Psoas muscle (tissue), 7 donors: ENCODE measurements at regions not wholly inside any gene's neighbourhood (a gene's known extent, or its start where the extent isn't known, plus 50 kb on each side); places are given as distances from the start of the nearest gene placed in this dataset.

Experiments used
- ATAC-seq, 4 donors: fragments of 200-7000 bp; cut with Tn5 transposase; one replicate each; pipeline ENCODE4 v1.9.1; 2020; ENCODE audit warnings: moderate library complexity in 3 of 4, mild to moderate bottlenecking in 2 of 4
- DNase-seq, 2 donors: peaks; one replicate each; pipeline ENCODE4 v3.0.0-alpha.2; 2020
- H3K27ac ChIP-seq: fragments of 200-600 bp; one replicate; pipeline ENCODE4 v1.8.0; 2022
- H3K27me3 ChIP-seq, 3 donors: fragments of 200-600 bp in 1 of 3; one replicate each; pipeline versions ENCODE4 v1.6.1 to v1.8.0; 2013 to 2022; ENCODE audit warnings: low read length in 2 of 3, mild to moderate bottlenecking in 2 of 3, moderate library complexity in 1 of 3; ENCODE audit not compliant: insufficient read depth in 3 of 3
- H3K36me3 ChIP-seq, 2 donors: fragments of 200-600 bp in 1 of 2; one replicate each; pipeline versions ENCODE4 v1.6.1 to v1.8.0; 2013 to 2022; ENCODE audit warnings: low read depth in 1 of 2, mild to moderate bottlenecking in 1 of 2, moderate library complexity in 1 of 2; ENCODE audit not compliant: insufficient read depth in 1 of 2
- H3K4me1 ChIP-seq: fragments of 200-600 bp; one replicate; pipeline ENCODE4 v1.8.0; 2022
- H3K4me3 ChIP-seq: fragments of 200-600 bp; one replicate; pipeline ENCODE4 v1.8.0; 2022; ENCODE audit warnings: mild to moderate bottlenecking
- H3K9me3 ChIP-seq: fragments of 200-600 bp; one replicate; pipeline ENCODE4 v1.8.0; 2022
- CTCF ChIP-seq: fragments of 200-600 bp; IDR thresholded peaks from one replicate; pipeline ENCODE4 v1.8.0; 2022; ENCODE audit warnings: antibody characterized with exemption
- WGBS, 3 donors: extraction: QIAGEN DNeasy Blood & Tissue Kit; methylation state at CpG; one replicate each; pipeline versions ENCODE4 v1.1.6 to v1.1.7; 2013; 5-methylcytosine and 5-hydroxymethylcytosine counted together
- intact Hi-C, 2 donors: fragments of 100-400 bp; cut with DNase I; formaldehyde crosslinking; loops; one replicate each; pipeline versions ENCODE4 v1.11.0 to v1.14.2; 2022
- donor health status: healthy with polysubstance abuse.
- donor health status: DM: no; HTN: no; CAD: no; lungs with moderate emphysema.
- donor health status: Bipolar disorder and iron deficiency.
- donor health status: healthy.
- donor health status: DM: yes; HTN: yes; CAD: no.
- donor health status: DM: no; HTN: no; CAD: no.
- donor health status: DM: yes; HTN: yes; CAD: no.

GRCh38 chr6:84428300-84428907 is 201.0 kb upstream of the CEP162 start:
- H3K4me1 ChIP-seq, result no peaks in the 10 kb centered on the region
- no peaks in the 10 kb centered on the region for H3K9me3 ChIP-seq
- no peaks in the 10 kb centered on the region for H3K36me3 ChIP-seq
- H3K27ac ChIP-seq, result no peak overlapping the region
- no peak overlapping the region for H3K4me3 ChIP-seq
- TF ChIP-seq CTCF, result peak; percentile 42
- H3K27me3 ChIP-seq, result no peaks in the 10 kb centered on the region
- intact Hi-C loops, result no loop called here
- no peak for ATAC-seq
- peak; percentile 23 to 58 for DNase-seq
- 11 to 12% (median 12%) methylated on average over 6 of the region's 6 CpGs for WGBS, 3 donors

GRCh38 chr6:84425971-84426705 is 198.7 kb upstream of the CEP162 start:
- ATAC-seq, result no peak
- no peaks in the 10 kb centered on the region for H3K4me1 ChIP-seq
- no peak overlapping the region for H3K27ac ChIP-seq
- TF ChIP-seq CTCF, result no peak
- intact Hi-C loops, result no loop called here
- H3K36me3 ChIP-seq, result no peaks in the 10 kb centered on the region
- no peaks in the 10 kb centered on the region for H3K27me3 ChIP-seq
- H3K9me3 ChIP-seq, result no peaks in the 10 kb centered on the region
- H3K4me3 ChIP-seq, result no peak overlapping the region
- DNase-seq, result no peak
- 49 to 53% (median 52%) methylated on average over 5 of the region's 5 CpGs for WGBS, 3 donors

DNA sequence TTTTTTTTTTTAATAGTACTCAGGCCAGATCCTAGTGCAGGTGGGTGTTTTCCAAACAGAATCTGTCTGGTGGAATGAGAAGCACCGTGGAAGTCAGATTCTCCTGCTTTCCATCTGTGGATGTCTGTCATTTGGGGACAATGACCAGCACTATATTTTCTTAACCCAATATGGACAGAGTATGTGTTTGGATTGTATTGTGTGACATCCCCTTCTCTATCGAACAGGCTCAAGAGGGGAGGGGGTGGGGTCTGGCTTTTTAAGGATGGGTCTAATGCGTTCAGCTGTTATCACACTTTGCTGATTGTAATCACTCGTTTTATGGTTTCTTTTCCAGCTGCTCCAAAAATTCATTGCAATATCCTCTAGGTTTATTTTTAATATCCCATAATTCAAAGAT is 197.5 kb upstream of the CEP162 start:
- H3K4me3 ChIP-seq, result no peak overlapping the region
- intact Hi-C loops, result no loop called here
- H3K27ac ChIP-seq, result no peak overlapping the region
- no peaks in the 10 kb centered on the region for H3K4me1 ChIP-seq
- ATAC-seq, result no peak
- TF ChIP-seq CTCF, result no peak
- H3K27me3 ChIP-seq, result no peaks in the 10 kb centered on the region
- no peaks in the 10 kb centered on the region for H3K9me3 ChIP-seq
- no peaks in the 10 kb centered on the region for H3K36me3 ChIP-seq
- 7 to 13% (median 12%) methylated on average over 4 of the region's 4 CpGs for WGBS, 3 donors
- DNase-seq, result no peak

DNA sequence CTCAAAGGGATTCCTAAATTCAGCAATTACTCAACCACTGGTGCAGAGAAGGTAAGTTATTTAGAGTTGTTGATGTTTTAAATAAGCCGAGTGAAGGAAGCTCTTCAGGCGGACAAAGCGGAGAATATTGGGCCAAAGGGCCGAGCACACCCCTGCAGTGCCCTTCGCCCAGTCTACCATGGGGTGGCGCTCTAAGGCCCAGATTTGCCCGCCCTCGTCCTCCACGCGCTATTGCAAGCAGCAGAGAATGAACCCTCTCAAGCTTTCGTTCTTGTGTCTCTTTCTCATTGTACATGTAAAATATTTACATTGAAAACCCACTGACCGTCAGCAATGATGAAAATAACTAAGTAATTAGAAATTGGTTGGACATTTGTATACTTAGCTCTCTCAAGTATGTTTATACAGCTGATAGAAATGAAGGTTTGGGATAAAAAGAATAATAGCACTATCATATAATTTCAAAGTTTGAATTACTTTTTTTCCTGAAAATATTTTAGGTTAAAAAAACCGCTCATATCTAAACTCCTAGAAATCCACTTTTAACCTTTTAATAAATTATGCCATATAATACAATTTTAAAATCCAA is 195.0 kb upstream of the CEP162 start:
- peak; percentile 20 for TF ChIP-seq CTCF
- no peaks in the 10 kb centered on the region for H3K27me3 ChIP-seq
- WGBS, 3 donors, result 29 to 33% (median 32%) methylated on average over 13 of the region's 13 CpGs
- no peaks in the 10 kb centered on the region for H3K36me3 ChIP-seq
- DNase-seq (peak; percentile 37 to 63), ATAC-seq (no peak)
- no peaks in the 10 kb centered on the region for H3K9me3 ChIP-seq
- intact Hi-C loops, result no loop called here
- no peaks in the 10 kb centered on the region for H3K4me1 ChIP-seq
- H3K27ac ChIP-seq, result no peak overlapping the region
- H3K4me3 ChIP-seq, result no peak overlapping the region
